Liver (tissue), 2 donors: ENCODE measurements at regions not wholly inside any gene's neighbourhood (a gene's known extent, or its start where the extent isn't known, plus 50 kb on each side); places are given as distances from the start of the nearest gene placed in this dataset.

ENCODE experiments used
- TF ChIP-seq, protein P1 (sequence below): fragments of 150-350 bp; IDR thresholded peaks from 2 replicates; pipeline ENCODE4 v1.5.1; 2017; ENCODE audit warnings: improper control_type of control experiment, low read depth, low read length; ENCODE audit not compliant: missing input control
- TF ChIP-seq, protein P2 (sequence below): IDR thresholded peaks from 2 replicates; pipeline ENCODE4 v1.6.1; 2016; ENCODE audit warnings: antibody characterized with exemption
- donor health status: healthy.

DNA sequence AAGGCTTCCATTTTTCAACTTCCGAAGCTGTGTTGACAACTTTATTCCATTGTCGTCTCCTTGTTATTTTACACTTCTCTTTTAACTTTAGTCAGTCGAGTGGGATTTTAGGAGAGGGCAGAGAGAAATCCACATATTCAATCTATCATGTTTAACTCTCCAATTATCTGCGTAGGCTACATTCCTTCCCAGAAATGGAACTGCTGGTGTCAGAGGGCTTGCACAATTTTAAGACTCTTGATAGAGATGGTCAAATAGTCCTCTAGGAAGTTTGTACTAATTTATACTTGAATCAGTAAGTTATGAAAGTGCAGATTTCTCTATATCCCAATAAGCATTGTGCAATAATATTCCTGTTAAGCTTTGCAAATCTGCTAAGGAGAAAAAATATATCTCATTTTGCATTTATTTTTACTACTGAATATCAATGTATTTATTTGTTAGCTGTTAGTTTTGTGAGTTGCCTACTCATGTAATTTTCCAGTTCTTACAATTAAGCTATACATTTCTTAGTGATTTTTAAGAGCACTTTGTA lies 95.6 kb downstream of the CYP26B1 start:
- TF ChIP-seq, protein P1, sequence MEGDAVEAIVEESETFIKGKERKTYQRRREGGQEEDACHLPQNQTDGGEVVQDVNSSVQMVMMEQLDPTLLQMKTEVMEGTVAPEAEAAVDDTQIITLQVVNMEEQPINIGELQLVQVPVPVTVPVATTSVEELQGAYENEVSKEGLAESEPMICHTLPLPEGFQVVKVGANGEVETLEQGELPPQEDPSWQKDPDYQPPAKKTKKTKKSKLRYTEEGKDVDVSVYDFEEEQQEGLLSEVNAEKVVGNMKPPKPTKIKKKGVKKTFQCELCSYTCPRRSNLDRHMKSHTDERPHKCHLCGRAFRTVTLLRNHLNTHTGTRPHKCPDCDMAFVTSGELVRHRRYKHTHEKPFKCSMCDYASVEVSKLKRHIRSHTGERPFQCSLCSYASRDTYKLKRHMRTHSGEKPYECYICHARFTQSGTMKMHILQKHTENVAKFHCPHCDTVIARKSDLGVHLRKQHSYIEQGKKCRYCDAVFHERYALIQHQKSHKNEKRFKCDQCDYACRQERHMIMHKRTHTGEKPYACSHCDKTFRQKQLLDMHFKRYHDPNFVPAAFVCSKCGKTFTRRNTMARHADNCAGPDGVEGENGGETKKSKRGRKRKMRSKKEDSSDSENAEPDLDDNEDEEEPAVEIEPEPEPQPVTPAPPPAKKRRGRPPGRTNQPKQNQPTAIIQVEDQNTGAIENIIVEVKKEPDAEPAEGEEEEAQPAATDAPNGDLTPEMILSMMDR, result no peak
- TF ChIP-seq, protein P2, sequence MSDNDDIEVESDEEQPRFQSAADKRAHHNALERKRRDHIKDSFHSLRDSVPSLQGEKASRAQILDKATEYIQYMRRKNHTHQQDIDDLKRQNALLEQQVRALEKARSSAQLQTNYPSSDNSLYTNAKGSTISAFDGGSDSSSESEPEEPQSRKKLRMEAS, result no peak
